Thoracic aorta (tissue), 2 donors: ENCODE measurements at regions not wholly inside any gene's neighbourhood (a gene's known extent, or its start where the extent isn't known, plus 50 kb on each side); places are given as distances from the start of the nearest gene placed in this dataset.

Source experiments
- ATAC-seq: fragments of 150-250 bp; one replicate; pipeline ENCODE4 v1.8.0; 2017; ENCODE audit warnings: low read depth; ENCODE audit not compliant: insufficient number of reproducible peaks, low FRiP score
- DNase-seq: peaks from one replicate; pipeline ENCODE4 v3.0.0-alpha.2; 2020; ENCODE audit warnings: low spot score
- H3K27ac ChIP-seq, 2 donors: fragments of 200-600 bp; sonication (generic); 1 replicate in 1 of 2; 2 replicates in 1 of 2; pipeline ENCODE4 v1.5.1; 2016; ENCODE audit warnings: mild to moderate bottlenecking in 2 of 2, moderate library complexity in 2 of 2
- H3K27me3 ChIP-seq: fragments of 200-600 bp; sonication (generic); replicated peaks from 2 replicates; pipeline ENCODE4 v1.6.0; 2016; ENCODE audit warnings: mild to moderate bottlenecking; ENCODE audit not compliant: insufficient read depth
- H3K36me3 ChIP-seq: fragments of 200-600 bp; sonication (generic); one replicate; pipeline ENCODE4 v1.5.1; 2016
- H3K4me1 ChIP-seq, 2 donors: fragments of 200-600 bp; sonication (generic); 1 replicate in 1 of 2; 2 replicates in 1 of 2; pipeline versions ENCODE4 v1.5.1 to v1.6.0; 2016; ENCODE audit warnings: low read depth in 2 of 2, mild to moderate bottlenecking in 1 of 2; ENCODE audit not compliant: control insufficient read depth in 1 of 2
- H3K4me3 ChIP-seq: fragments of 200-600 bp; sonication (generic); 2 replicates; pipeline ENCODE4 v1.5.1; 2016; ENCODE audit warnings: mild to moderate bottlenecking
- H3K9me3 ChIP-seq: fragments of 200-600 bp; sonication (generic); 2 replicates; pipeline ENCODE4 v1.5.1; 2016
- CTCF ChIP-seq: fragments of 200-600 bp; sonication (generic); IDR thresholded peaks from one replicate; pipeline ENCODE4 v1.5.1; 2019; ENCODE audit warnings: antibody characterized with exemption

- ATAC-seq: no peak
- no peak for DNase-seq
- no peaks in the 10 kb centered on the region for H3K36me3 ChIP-seq
Observed at GRCh38 chr18:35917043-35917442, 55.4 kb upstream of the RMP24 start.

GRCh38 chr18:35918564-35918963 is 53.9 kb upstream of the RMP24 start:
- Histone ChIP-seq H3K27me3 (no peaks in the 10 kb centered on the region), H3K4me1 (no peaks in the 10 kb centered on the region), H3K27ac (no peak overlapping the region), H3K9me3 (no peaks in the 10 kb centered on the region), H3K4me3 (no peak overlapping the region), H3K36me3 (no peaks in the 10 kb centered on the region)
- TF ChIP-seq CTCF: no peak
- DNase-seq (no peak), ATAC-seq (no peak)

More at GRCh38 chr18:35917043-35917442, 55.4 kb upstream of the RMP24 start:
- Histone ChIP-seq H3K27ac (no peak overlapping the region), H3K4me1 (no peaks in the 10 kb centered on the region), H3K4me3 (no peak overlapping the region), H3K27me3 (no peaks in the 10 kb centered on the region), H3K9me3 (no peaks in the 10 kb centered on the region)
- TF ChIP-seq CTCF: no peak

GRCh38 chr18:35919179-35919578 is 53.3 kb upstream of the RMP24 start:
- Histone ChIP-seq H3K27me3 (no peaks in the 10 kb centered on the region), H3K27ac (no peak overlapping the region), H3K36me3 (no peaks in the 10 kb centered on the region), H3K9me3 (no peaks in the 10 kb centered on the region), H3K4me1 (no peaks in the 10 kb centered on the region), H3K4me3 (no peak overlapping the region)
- DNase-seq (no peak), ATAC-seq (no peak)
- TF ChIP-seq CTCF: no peak

- Histone ChIP-seq H3K27me3 (no peaks in the 10 kb centered on the region), H3K36me3 (no peaks in the 10 kb centered on the region), H3K4me1 (no peaks in the 10 kb centered on the region), H3K4me3 (no peak overlapping the region), H3K27ac (no peak overlapping the region), H3K9me3 (no peaks in the 10 kb centered on the region)
- TF ChIP-seq CTCF: no peak
- DNase-seq (no peak), ATAC-seq (no peak)
Observed at GRCh38 chr18:35920623-35921022, 51.9 kb upstream of the RMP24 start.
